Liver (tissue), 3 donors: ENCODE measurements at regions not wholly inside any gene's neighbourhood (a gene's known extent, or its start where the extent isn't known, plus 50 kb on each side); places are given as distances from the start of the nearest gene placed in this dataset.

Experiments used
- CTCF ChIP-seq: fragments of 150-350 bp; IDR thresholded peaks from 2 replicates; pipeline ENCODE4 v1.5.1; 2017; ENCODE audit warnings: improper control_type of control experiment, low read depth, low read length; ENCODE audit not compliant: missing input control
- RAD21 ChIP-seq, 2 donors: IDR thresholded peaks; 2 replicates each; pipeline ENCODE4 v1.6.1; 2016; ENCODE audit warnings: antibody characterized with exemption in 2 of 2, mild to moderate bottlenecking in 2 of 2
- REST ChIP-seq: IDR thresholded peaks from 2 replicates; pipeline ENCODE4 v1.6.1; 2016; ENCODE audit warnings: antibody characterized with exemption, mild to moderate bottlenecking
- YY1 ChIP-seq: IDR thresholded peaks from 2 replicates; pipeline ENCODE4 v1.6.1; 2016; ENCODE audit warnings: antibody characterized with exemption, mild to moderate bottlenecking
- donor health status: healthy.
- donor health status: healthy.

DNA sequence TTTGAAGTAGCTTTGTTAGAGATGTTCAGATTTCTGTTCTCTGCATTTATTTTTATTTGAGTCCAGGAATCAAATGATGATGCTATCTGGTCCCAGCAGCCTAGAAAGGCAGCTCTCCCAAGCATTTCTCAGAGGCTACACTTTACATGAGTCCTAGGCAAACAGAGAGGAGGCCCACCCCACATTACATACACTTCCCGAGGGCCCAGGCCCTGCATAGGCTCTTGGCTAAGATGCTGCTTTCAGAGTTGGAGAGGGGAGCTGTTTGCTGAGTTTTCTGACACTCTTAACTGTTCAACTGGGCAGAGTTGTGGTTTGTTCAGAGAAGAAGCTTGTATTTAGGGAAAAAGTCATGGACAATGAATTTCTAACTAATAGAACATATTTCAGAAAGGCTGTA lies 117.9 kb upstream of the RGMA start:
- TF ChIP-seq CTCF (no peak), YY1 (no peak), REST (no peak), RAD21 (IDR thresholded peaks at IDR 0.05) (no peak)
